Fibroblast of the aortic adventitia (primary cell): ENCODE measurements at regions not wholly inside any gene's neighbourhood (a gene's known extent, or its start where the extent isn't known, plus 50 kb on each side); places are given as distances from the start of the nearest gene placed in this dataset.

Experiments used
- DNase-seq: peaks from one replicate; pipeline ENCODE4 v3.0.0-alpha.2; 2010; ENCODE audit warnings: low read depth
- H3K4me3 ChIP-seq: 2 replicates; pipeline ENCODE4 v1.5.1; 2011; ENCODE audit warnings: low read depth, mild to moderate bottlenecking, control low read depth, low read length, moderate library complexity
- TF ChIP-seq, protein P1 (sequence below): IDR thresholded peaks from 2 replicates; pipeline ENCODE4 v1.5.1; 2011; ENCODE audit warnings: mild to moderate bottlenecking, low read length, control low read depth, inconsistent platforms; ENCODE audit not compliant: insufficient read depth

DNA sequence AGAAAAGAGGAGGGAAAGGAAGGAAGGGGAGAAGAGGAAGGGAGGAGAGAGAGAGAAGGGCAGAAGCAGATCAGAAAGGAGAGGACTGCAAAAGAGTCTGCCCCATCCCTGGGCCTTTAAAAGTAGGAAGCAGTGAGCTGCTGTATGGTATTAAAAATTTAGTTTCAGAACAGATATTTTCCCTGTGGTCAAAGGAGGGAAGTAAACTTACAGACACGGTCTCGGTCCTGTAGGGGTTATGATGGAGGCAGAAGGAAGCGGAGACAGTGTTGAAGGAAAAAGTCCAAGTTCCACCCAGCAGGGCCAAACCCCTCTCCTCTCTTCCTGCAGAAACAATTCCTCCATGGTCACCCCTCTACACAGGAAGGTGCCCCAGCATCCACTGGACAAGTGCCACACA is 122.0 kb upstream of the PROK2 start:
- DNase-seq = no peak
- TF ChIP-seq, protein P1, sequence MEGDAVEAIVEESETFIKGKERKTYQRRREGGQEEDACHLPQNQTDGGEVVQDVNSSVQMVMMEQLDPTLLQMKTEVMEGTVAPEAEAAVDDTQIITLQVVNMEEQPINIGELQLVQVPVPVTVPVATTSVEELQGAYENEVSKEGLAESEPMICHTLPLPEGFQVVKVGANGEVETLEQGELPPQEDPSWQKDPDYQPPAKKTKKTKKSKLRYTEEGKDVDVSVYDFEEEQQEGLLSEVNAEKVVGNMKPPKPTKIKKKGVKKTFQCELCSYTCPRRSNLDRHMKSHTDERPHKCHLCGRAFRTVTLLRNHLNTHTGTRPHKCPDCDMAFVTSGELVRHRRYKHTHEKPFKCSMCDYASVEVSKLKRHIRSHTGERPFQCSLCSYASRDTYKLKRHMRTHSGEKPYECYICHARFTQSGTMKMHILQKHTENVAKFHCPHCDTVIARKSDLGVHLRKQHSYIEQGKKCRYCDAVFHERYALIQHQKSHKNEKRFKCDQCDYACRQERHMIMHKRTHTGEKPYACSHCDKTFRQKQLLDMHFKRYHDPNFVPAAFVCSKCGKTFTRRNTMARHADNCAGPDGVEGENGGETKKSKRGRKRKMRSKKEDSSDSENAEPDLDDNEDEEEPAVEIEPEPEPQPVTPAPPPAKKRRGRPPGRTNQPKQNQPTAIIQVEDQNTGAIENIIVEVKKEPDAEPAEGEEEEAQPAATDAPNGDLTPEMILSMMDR = no peak
- no peak overlapping the region for H3K4me3 ChIP-seq

DNA sequence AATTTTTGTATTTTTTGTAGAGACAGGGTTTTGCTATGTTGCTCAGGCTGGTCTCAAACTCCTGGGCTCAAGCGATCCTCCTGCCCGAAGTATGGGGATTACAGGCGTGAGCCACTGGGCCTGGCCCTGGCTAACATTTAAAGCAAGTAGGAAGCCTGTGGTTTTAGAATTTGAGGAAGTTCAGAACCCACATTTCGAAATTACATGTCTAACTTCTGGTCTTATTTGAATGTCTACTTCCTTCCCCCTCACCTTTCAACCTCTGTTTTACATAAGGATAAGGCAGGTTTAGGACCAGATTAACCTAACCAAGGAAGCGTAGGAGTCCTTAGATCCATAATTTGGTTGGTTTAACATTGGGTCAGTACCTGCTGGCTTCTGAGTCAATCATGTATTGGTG is 120.5 kb upstream of the PROK2 start:
- no peak overlapping the region for H3K4me3 ChIP-seq
- TF ChIP-seq, protein P1 = no peak
- DNase-seq = no peak

- no peak for DNase-seq
Observed at GRCh38 chr3:71903936-71904335, 119.0 kb upstream of the PROK2 start.

GRCh38 chr3:71903112-71903495 is 118.2 kb upstream of the PROK2 start:
- peak; percentile 7 for DNase-seq
- TF ChIP-seq, protein P1 = no peak

More at GRCh38 chr3:71903936-71904335, 119.0 kb upstream of the PROK2 start:
- TF ChIP-seq, protein P1 = no peak
- H3K4me3 ChIP-seq = no peak overlapping the region

GRCh38 chr3:71902258-71903111 is 117.5 kb upstream of the PROK2 start:
- no peak overlapping the region for H3K4me3 ChIP-seq
- TF ChIP-seq, protein P1 = no peak
- no peak for DNase-seq

More at GRCh38 chr3:71903112-71903495, 118.2 kb upstream of the PROK2 start:
- H3K4me3 ChIP-seq = no peak overlapping the region

- DNase-seq = no peak
- no peak overlapping the region for H3K4me3 ChIP-seq
- TF ChIP-seq, protein P1 = no peak
Observed at GRCh38 chr3:71901645-71902044, 116.7 kb upstream of the PROK2 start.
